Fibroblast of gingiva (primary cell): ENCODE measurements at regions not wholly inside any gene's neighbourhood (a gene's known extent, or its start where the extent isn't known, plus 50 kb on each side); places are given as distances from the start of the nearest gene placed in this dataset.
"Not testable (repeated sequence)": the region's sequence is repeated elsewhere in the genome, so short reads cannot be mapped to it uniquely, and the experiment has no call there.

Source experiments
- DNase-seq: peaks from one replicate; pipeline ENCODE4 v3.0.0-alpha.2; 2011; ENCODE audit warnings: low read depth

GRCh38 chr4:111143510-111143909 is 520.6 kb upstream of the PITX2 start:
- DNase-seq: no peak

GRCh38 chr4:111154934-111155333 is 532.1 kb upstream of the PITX2 start:
- DNase-seq: no peak

GRCh38 chr4:111164556-111164955 is 541.7 kb upstream of the PITX2 start:
- DNase-seq: not testable (repeated sequence)

- DNase-seq: no peak
These were observed 551.5 kb upstream of the PITX2 start for GRCh38 chr4:111174331-111174730.

GRCh38 chr4:111178231-111178630 is 555.4 kb upstream of the PITX2 start:
- no peak for DNase-seq

- DNase-seq: no peak
These were observed 564.2 kb upstream of the PITX2 start for GRCh38 chr4:111187108-111187507.

GRCh38 chr4:111198446-111198845 is 575.6 kb upstream of the PITX2 start:
- DNase-seq: no peak

GRCh38 chr4:111204797-111205196 is 581.9 kb upstream of the PITX2 start:
- no peak for DNase-seq

GRCh38 chr4:111208970-111209369 is 586.1 kb upstream of the PITX2 start:
- no peak for DNase-seq

- DNase-seq: no peak
These were observed 586.8 kb upstream of the PITX2 start for GRCh38 chr4:111209706-111210105.

GRCh38 chr4:111210595-111210994 is 587.7 kb upstream of the PITX2 start:
- DNase-seq: no peak

- DNase-seq: peak; percentile 2
These were observed 590.7 kb upstream of the PITX2 start for GRCh38 chr4:111213531-111213930.

- no peak for DNase-seq
These were observed 591.5 kb upstream of the PITX2 start for GRCh38 chr4:111214371-111214770.

GRCh38 chr4:111215755-111216154 is 592.9 kb upstream of the PITX2 start:
- no peak for DNase-seq

GRCh38 chr4:111216791-111217190 is 593.9 kb upstream of the PITX2 start:
- no peak for DNase-seq

GRCh38 chr4:111221371-111221770 is 598.5 kb upstream of the PITX2 start:
- no peak for DNase-seq

GRCh38 chr4:111228396-111228795 is 605.5 kb upstream of the PITX2 start:
- no peak for DNase-seq

GRCh38 chr4:111228874-111229273 is 606.0 kb upstream of the PITX2 start:
- DNase-seq: no peak

GRCh38 chr4:111230265-111230664 is 607.4 kb upstream of the PITX2 start:
- DNase-seq: peak; percentile 49

- no peak for DNase-seq
These were observed 608.4 kb upstream of the PITX2 start for GRCh38 chr4:111231281-111231680.

- no peak for DNase-seq
These were observed 612.1 kb upstream of the PITX2 start for GRCh38 chr4:111234939-111235338.

GRCh38 chr4:111263836-111264235 is 641.0 kb upstream of the PITX2 start:
- no peak for DNase-seq

GRCh38 chr4:111266937-111267336 is 644.1 kb upstream of the PITX2 start:
- DNase-seq: no peak

GRCh38 chr4:111267786-111268185 is 644.9 kb upstream of the PITX2 start:
- DNase-seq: no peak

- peak; percentile 32 for DNase-seq
These were observed 646.0 kb upstream of the PITX2 start for GRCh38 chr4:111268769-111269414.
